HCT116 (cell line): ENCODE measurements at regions not wholly inside any gene's neighbourhood (a gene's known extent, or its start where the extent isn't known, plus 50 kb on each side); places are given as distances from the start of the nearest gene placed in this dataset.

Experiments used
- ATAC-seq: fragments of 200-7000 bp; cut with Tn5 transposase; 2 replicates; pipeline ENCODE4 v1.9.1; 2020; ENCODE audit warnings: mild to moderate bottlenecking, moderate library complexity
- BruUV-seq: library from RNA; stranded (reverse); fragments of 400-500 nt; replicated peaks from 2 replicates; lab custom pipeline; 2021; lab: Mats Ljungman, UMichigan
- CTCF ChIA-PET: fragments of 300-600 bp; sonication (Branson Sonifier 250); formaldehyde crosslinking; loops from one replicate; lab custom pipeline; 2021; ENCODE audit warnings: antibody characterized with exemption; lab: Charles Lee
- POLR2A ChIA-PET: fragments of 300-600, 350-600 bp; sonication (Branson Sonifier 250); formaldehyde crosslinking; loops from one replicate; lab custom pipeline; 2021; ENCODE audit warnings: antibody characterized with exemption; lab: Charles Lee
- RAD21 ChIA-PET, 2 experiments: fragments of 300-600 bp; sonication (Branson Sonifier 250); formaldehyde crosslinking; loops; one replicate each; lab custom pipeline; 2023; ENCODE audit warnings: low total read pairs in 2 of 2; ENCODE audit not compliant: uncharacterized antibody in 2 of 2, unreplicated experiment in 2 of 2, low non-redundant PET in 1 of 2; lab: Charles Lee
- DNase-seq: peaks from one replicate; pipeline ENCODE4 v3.0.0-alpha.2; 2010; ENCODE audit warnings: low read depth, low spot score
- H2AFZ ChIP-seq: fragments of 200-600 bp; shearing (Covaris generic), sonication (generic); 2 replicates; pipeline ENCODE4 v1.6.1; 2017; ENCODE audit warnings: low read depth, mixed run types, mixed read lengths, antibody characterized with exemption, low read length; ENCODE audit not compliant: poor library complexity, severe bottlenecking
- H3K27ac ChIP-seq: 2 replicates; pipeline ENCODE4 v1.5.1; 2012; ENCODE audit warnings: low read depth, low read length
- H3K27me3 ChIP-seq: fragments of 200-600 bp; sonication (generic); 2 replicates; pipeline ENCODE4 v1.6.1; 2016; ENCODE audit warnings: mixed run types, low read length, mixed read lengths; ENCODE audit not compliant: insufficient read depth
- H3K36me3 ChIP-seq, 2 experiments: fragments of 200-500 bp in 1 of 2; fragments of 200-600 bp in 1 of 2; sonication (Bioruptor generic) in 1 of 2; sonication (generic) in 1 of 2; 2 replicates each; pipeline versions ENCODE4 v1.5.1 to v1.6.1; 2014 to 2016; ENCODE audit warnings: low read length in 2 of 2, inconsistent platforms in 1 of 2, mixed read lengths in 1 of 2, mixed run types in 1 of 2; ENCODE audit not compliant: insufficient read depth in 2 of 2, control insufficient read depth in 1 of 2
- H3K4me1 ChIP-seq, 2 experiments: fragments of 200-600 bp in 1 of 2; sonication (generic) in 1 of 2; 2 replicates each; pipeline versions ENCODE4 v1.5.1 to v1.6.1; 2012 to 2017; ENCODE audit warnings: low read length in 2 of 2, inconsistent platforms in 1 of 2, mild to moderate bottlenecking in 1 of 2, mixed read lengths in 1 of 2, mixed run types in 1 of 2, moderate library complexity in 1 of 2; ENCODE audit not compliant: insufficient read depth in 2 of 2, control insufficient read depth in 1 of 2
- H3K4me2 ChIP-seq: fragments of 200-600 bp; sonication (generic); 2 replicates; pipeline ENCODE4 v1.6.1; 2017; ENCODE audit warnings: mixed run types, low read length, mixed read lengths
- H3K4me3 ChIP-seq, 2 experiments: fragments of 200-600 bp in 1 of 2; sonication (generic) in 1 of 2; replicated peaks in 1 of 2; 2 replicates each; pipeline ENCODE4 v1.5.1; 2011 to 2016; ENCODE audit warnings: low read length in 2 of 2, control low read depth in 1 of 2, low read depth in 1 of 2, mild to moderate bottlenecking in 1 of 2, mixed read lengths in 1 of 2, mixed run types in 1 of 2
- H3K79me2 ChIP-seq: fragments of 200-600 bp; sonication (generic); 2 replicates; pipeline ENCODE4 v1.6.1; 2017; ENCODE audit warnings: mild to moderate bottlenecking, mixed run types, low read length, moderate library complexity, mixed read lengths; ENCODE audit not compliant: insufficient read depth
- H3K9ac ChIP-seq: fragments of 200-600 bp; sonication (generic); 2 replicates; pipeline ENCODE4 v1.6.1; 2016; ENCODE audit warnings: low read length, mixed read lengths
- H3K9me2 ChIP-seq: fragments of 200-600 bp; sonication (generic), shearing (Covaris generic); 2 replicates; pipeline ENCODE4 v1.6.1; 2017; ENCODE audit warnings: mixed run types, mild to moderate bottlenecking, moderate library complexity; ENCODE audit not compliant: insufficient read depth
- H3K9me3 ChIP-seq, 2 experiments: fragments of 200-500 bp in 1 of 2; fragments of 200-600 bp in 1 of 2; sonication (Bioruptor generic) in 1 of 2; sonication (generic) in 1 of 2; 2 replicates each; pipeline ENCODE4 v1.6.1; 2014 to 2017; ENCODE audit warnings: low read length in 2 of 2, mixed read lengths in 2 of 2, inconsistent platforms in 1 of 2, low read depth in 1 of 2, mild to moderate bottlenecking in 1 of 2, mixed run types in 1 of 2, moderate library complexity in 1 of 2; ENCODE audit not compliant: control insufficient read depth in 1 of 2, insufficient read depth in 1 of 2
- H4K20me1 ChIP-seq: fragments of 200-600 bp; sonication (generic), shearing (Covaris generic); 2 replicates; pipeline ENCODE4 v1.6.1; 2017; ENCODE audit warnings: mixed run types, mild to moderate bottlenecking, moderate library complexity; ENCODE audit not compliant: insufficient read depth
- CEBPB ChIP-seq: IDR thresholded peaks from 2 replicates; pipeline ENCODE4 v1.6.1; 2012; ENCODE audit warnings: low read depth
- EGR1 ChIP-seq: IDR thresholded peaks from 2 replicates; pipeline ENCODE4 v1.6.1; 2012; ENCODE audit warnings: low read depth
- ELF1 ChIP-seq: IDR thresholded peaks from 2 replicates; pipeline ENCODE4 v1.6.1; 2012; ENCODE audit warnings: low read depth, borderline replicate concordance
- EZH2 ChIP-seq: fragments of 200-600 bp; sonication (generic); IDR thresholded peaks from 2 replicates; pipeline ENCODE4 v1.6.1; 2017; ENCODE audit warnings: antibody characterized with exemption, mixed run types
- EZH2phosphoT487 ChIP-seq: fragments of 200-600 bp; IDR thresholded peaks from 2 replicates; pipeline ENCODE4 v1.6.1; 2018; ENCODE audit warnings: antibody characterized with exemption, borderline replicate concordance
- JUND ChIP-seq: IDR thresholded peaks from 2 replicates; pipeline ENCODE4 v1.6.1; 2012
- POLR2A ChIP-seq: IDR thresholded peaks from 2 replicates; pipeline ENCODE4 v1.7.0; 2011; ENCODE audit warnings: borderline replicate concordance; ENCODE audit not compliant: insufficient read depth, insufficient read length; ENCODE audit errors: extremely low read depth
- POLR2AphosphoS5 ChIP-seq: IDR thresholded peaks from 2 replicates; pipeline ENCODE4 v1.6.1; 2011; ENCODE audit warnings: mild to moderate bottlenecking, low read depth, low read length, moderate library complexity
- RAD21 ChIP-seq: IDR thresholded peaks from 2 replicates; pipeline ENCODE4 v1.6.1; 2012; ENCODE audit warnings: low read depth, mild to moderate bottlenecking
- SRF ChIP-seq: IDR thresholded peaks from 2 replicates; pipeline ENCODE4 v1.6.1; 2012; ENCODE audit warnings: low read depth
- TCF7L2 ChIP-seq: IDR thresholded peaks from 2 replicates; pipeline ENCODE4 v1.7.0; 2011; ENCODE audit warnings: borderline replicate concordance, inconsistent platforms; ENCODE audit not compliant: insufficient read depth, insufficient read length; ENCODE audit errors: extremely low read depth
- YY1 ChIP-seq: IDR thresholded peaks from 2 replicates; pipeline ENCODE4 v1.6.1; 2011; ENCODE audit warnings: low read length, low read depth, moderate library complexity, mild to moderate bottlenecking; ENCODE audit not compliant: insufficient replicate concordance; ENCODE audit errors: extremely low read depth
- ZBTB33 ChIP-seq: IDR thresholded peaks from 2 replicates; pipeline ENCODE4 v1.6.1; 2011; ENCODE audit warnings: mild to moderate bottlenecking, low read length, moderate library complexity; ENCODE audit not compliant: insufficient replicate concordance; ENCODE audit errors: extremely low read depth
- ZFX ChIP-seq: fragments of 450-650 bp; IDR thresholded peaks from 2 replicates; pipeline ENCODE4 v1.6.1; 2017
- ZNF274 ChIP-seq: fragments of 200-500 bp; sonication (Bioruptor generic); IDR thresholded peaks from 2 replicates; pipeline ENCODE4 v1.6.1; 2014; ENCODE audit warnings: mild to moderate bottlenecking, low read depth, low read length, inconsistent platforms
- intact Hi-C: fragments of 100-400 bp; cut with micrococcal nuclease; formaldehyde crosslinking; loops from 2 replicates; pipeline ENCODE4 v1.10.0; 2022

- no peaks in the 10 kb centered on the region for H4K20me1 ChIP-seq
- no peak overlapping the region for H3K27ac ChIP-seq
- H3K36me3 ChIP-seq = no peaks in the 10 kb centered on the region
- H3K9me3 ChIP-seq = no peaks in the 10 kb centered on the region
- no TSS peak for BruUV-seq
- no peak for DNase-seq
- ChIA-PET RAD21 (no interaction called here), POLR2A (no interaction called here), CTCF (no interaction called here)
- no peak overlapping the region for H3K4me2 ChIP-seq
- TF ChIP-seq EZH2 (no peak), POLR2AphosphoS5 (no peak), CEBPB (no peak), ZBTB33 (no peak), JUND (no peak), POLR2A (no peak), EZH2phosphoT487 (no peak), SRF (no peak), ELF1 (no peak), RAD21 (no peak), YY1 (no peak), TCF7L2 (no peak), ZFX (no peak), ZNF274 (no peak), EGR1 (no peak)
- no peaks in the 10 kb centered on the region for H3K79me2 ChIP-seq
- no peak overlapping the region for H3K9ac ChIP-seq
- H3K27me3 ChIP-seq = no peaks in the 10 kb centered on the region; the same call in 1 of the 2 replicates
- no peaks in the 10 kb centered on the region for H3K4me1 ChIP-seq
- no peaks in the 10 kb centered on the region for H3K9me2 ChIP-seq
- H2AFZ ChIP-seq = no peak overlapping the region
- no peak for ATAC-seq
- H3K4me3 ChIP-seq = no peak overlapping the region
- intact Hi-C loops = no loop called here
Measured at GRCh38 chr9:106065136-106065535, 370.8 kb downstream of the TMEM38B start.
